Femur (tissue), 1 donor: ENCODE measurements at regions not wholly inside any gene's neighbourhood (a gene's known extent, or its start where the extent isn't known, plus 50 kb on each side); places are given as distances from the start of the nearest gene placed in this dataset.
"Not testable (repeated sequence)": the region's sequence is repeated elsewhere in the genome, so short reads cannot be mapped to it uniquely, and the experiment has no call there.

ENCODE experiments used
- DNase-seq: peaks from one replicate; pipeline ENCODE4 v3.0.0-alpha.2; 2017

DNA sequence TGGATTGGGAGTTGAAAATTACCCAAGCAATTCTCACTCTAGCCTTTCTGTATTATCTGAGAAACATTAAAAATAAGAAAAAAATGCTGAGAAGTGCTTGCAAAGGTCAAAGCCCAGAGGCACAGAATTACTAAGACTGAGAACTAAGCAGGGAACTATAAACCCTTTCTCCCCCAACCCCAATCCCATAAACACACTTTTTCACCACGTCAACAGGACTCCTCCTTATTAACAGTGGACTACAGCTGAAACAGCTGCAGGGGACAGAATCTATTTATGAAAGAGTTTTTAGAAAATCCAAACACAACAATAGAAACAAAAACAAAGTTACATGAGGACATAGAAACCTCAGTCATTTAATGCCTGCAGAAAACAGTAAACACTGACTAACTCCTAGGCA is 984.1 kb downstream of the TRAM1L1 start:
- no peak for DNase-seq

- no peak for DNase-seq
Observed at GRCh38 chr4:116099596-116099995, 985.8 kb downstream of the TRAM1L1 start.

DNA sequence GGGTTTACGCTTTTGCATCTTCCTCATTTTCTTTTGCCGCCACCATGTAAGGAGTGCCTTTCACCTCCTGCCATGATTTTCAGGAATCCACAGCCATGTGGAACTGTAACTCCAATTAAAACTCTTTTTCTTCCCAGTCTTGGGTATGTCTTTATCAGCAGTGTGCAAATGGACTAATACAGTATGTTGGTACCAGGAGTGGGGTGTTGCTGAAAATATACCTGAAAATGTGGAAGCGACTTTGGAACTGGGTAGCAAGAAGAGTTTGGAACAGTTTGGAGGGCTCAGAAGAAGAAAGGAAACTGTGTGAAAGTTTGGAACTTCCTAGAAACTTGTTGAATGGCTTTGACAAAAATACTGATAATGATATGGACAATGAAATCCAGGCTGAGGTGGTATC is 983.9 kb upstream of the NDST4 start:
- not testable (repeated sequence) for DNase-seq

DNA sequence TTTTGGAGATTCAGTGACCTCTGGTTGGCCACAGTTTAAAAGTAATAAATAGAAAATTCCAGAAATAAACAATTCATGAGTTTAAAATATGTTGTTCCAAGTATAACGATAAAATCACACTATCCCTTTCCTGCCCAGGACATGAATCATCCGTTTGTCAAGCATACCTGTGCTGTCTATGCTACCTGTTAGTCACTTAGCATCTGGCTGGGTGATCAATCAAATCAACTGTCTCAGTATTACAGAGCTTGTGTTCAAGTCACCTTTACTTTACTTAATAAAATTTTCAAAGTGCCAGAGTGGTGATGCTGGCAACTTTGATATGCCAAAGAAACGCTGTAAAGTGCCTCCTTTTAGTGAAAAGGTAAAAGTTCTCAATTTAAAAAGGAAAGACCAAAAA is 979.5 kb upstream of the NDST4 start:
- no peak for DNase-seq

DNA sequence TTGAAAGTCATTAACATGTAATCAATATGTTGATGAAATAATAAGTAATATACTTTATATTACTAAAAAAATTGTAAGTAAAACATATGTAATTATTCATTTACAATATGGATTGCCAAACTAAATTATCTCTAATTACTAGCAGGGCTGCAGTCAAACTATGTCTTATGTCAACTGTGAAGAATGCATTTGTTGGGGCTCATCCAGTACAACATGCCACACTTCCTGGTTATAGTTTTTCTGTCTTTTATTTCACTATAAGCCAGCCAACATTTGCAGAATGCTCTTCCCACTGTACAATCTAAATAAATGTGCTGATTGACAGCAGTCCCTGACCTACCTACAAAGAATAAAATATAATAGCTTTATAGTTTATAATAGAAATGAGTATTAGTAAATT is 975.4 kb upstream of the NDST4 start:
- no peak for DNase-seq

GRCh38 chr4:116082808-116083366 is 969.5 kb upstream of the NDST4 start:
- no peak for DNase-seq

- no peak for DNase-seq
Observed at GRCh38 chr4:116073051-116073450, 959.6 kb upstream of the NDST4 start.

- no peak for DNase-seq
Observed at GRCh38 chr4:116070283-116070682, 956.9 kb upstream of the NDST4 start.

DNA sequence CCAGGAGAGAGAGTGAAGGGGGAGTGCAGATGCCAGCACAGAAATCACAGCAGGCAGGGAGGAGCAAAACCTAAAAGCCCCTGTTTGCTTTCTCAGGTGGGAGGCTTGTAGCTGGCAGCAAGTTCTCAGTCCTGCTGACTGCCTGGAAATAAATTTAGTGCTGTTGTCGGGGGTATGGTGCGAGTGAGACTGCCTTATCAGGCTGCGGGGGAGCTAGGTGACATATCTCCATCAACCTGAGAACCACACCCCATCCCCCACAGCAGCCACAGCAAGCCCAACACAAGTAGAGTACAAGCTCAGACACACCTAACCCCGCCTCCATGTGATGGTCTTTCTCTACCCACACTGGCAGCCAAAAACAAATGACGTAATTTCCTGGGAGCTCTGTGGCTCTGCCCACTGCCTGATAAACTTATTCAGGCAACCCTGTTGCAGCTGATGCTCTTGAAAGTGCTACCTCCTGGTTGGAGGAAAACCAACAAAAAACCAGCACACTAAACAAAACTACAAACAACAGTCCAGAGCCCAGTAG is 953.4 kb upstream of the NDST4 start:
- no peak for DNase-seq

DNA sequence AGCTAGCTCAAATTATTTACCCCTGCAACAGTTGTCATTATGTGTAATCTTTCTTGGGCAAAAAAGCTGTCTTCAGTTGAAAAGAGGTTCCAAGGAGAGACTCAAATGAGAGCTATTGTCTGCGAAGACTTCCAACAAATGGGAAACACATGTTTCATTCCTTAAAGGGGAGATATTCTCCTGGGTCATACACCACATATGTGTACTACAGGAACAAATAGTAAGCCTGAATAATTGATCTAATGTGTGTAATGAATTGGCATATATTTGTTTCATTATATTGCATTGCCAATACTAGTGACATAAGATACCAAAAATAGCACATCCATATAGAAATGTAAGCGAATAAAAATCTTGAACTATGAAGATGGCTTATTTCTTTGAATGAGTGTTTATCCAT is 950.9 kb upstream of the NDST4 start:
- no peak for DNase-seq

- DNase-seq = peak; percentile 19
Observed at GRCh38 chr4:116059361-116059760, 945.9 kb upstream of the NDST4 start.

DNA sequence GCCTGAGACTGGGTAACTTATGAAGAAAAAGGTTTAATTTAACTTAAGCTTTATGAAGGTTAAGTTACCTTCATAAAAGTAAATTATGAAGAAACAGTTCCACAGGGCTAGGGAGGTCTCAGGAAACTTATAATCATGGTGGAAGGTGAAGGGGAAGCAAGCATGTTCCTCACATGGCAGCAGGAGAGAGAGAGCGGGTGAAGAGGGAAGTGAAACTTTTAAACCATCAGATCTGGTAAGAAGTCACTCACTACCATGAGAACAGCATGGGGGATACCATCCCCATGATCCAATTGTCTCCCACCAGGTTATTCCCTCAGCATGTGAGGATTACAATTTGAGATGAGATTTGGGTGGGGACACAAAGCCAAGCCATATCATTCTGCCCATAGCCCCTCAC is 944.7 kb upstream of the NDST4 start:
- DNase-seq = no peak

GRCh38 chr4:116055857-116056827 is 942.7 kb upstream of the NDST4 start:
- no peak for DNase-seq

DNA sequence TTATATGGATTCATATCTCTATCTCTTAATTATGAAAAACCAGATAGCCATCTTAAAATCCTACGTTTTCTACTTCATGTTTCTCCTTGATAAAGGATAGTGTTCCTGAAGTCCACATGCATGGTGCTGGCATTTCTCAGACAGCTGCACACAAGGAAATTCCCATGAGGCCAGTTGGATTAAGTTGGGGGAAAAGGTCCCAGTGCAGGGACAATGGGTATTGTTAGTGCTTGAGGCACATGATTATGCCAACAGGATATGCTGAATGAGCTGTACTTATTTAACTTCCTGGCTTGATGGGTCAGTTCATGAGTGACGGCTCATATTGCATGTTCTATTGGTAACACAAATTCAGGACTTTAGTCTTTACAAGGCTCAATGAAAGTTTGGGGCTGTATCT is 913.9 kb upstream of the NDST4 start:
- DNase-seq = no peak

GRCh38 chr4:116024954-116025708 is 911.7 kb upstream of the NDST4 start:
- DNase-seq = no peak

GRCh38 chr4:116023049-116023448 is 909.6 kb upstream of the NDST4 start:
- no peak for DNase-seq

GRCh38 chr4:116020141-116020722 is 906.8 kb upstream of the NDST4 start:
- DNase-seq = no peak

DNA sequence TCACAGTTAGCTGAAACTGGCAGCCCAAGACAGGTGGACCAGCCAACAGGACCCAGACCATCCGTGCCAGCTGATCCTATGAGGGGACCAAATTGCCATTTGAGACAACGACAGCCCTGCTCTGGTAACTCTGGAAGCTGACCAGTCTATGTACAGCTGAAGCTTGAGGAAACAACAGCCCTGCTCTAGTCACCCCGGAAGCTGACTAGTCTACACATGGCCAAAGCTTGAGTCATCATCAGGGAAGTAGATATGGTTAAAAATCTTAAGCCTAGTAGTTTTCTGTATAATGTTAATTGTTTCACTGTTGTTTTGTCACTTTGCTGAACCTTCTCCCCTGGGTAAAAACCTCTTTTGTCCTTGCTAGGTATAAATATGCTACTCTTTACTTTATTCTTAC is 905.4 kb upstream of the NDST4 start:
- DNase-seq = no peak

DNA sequence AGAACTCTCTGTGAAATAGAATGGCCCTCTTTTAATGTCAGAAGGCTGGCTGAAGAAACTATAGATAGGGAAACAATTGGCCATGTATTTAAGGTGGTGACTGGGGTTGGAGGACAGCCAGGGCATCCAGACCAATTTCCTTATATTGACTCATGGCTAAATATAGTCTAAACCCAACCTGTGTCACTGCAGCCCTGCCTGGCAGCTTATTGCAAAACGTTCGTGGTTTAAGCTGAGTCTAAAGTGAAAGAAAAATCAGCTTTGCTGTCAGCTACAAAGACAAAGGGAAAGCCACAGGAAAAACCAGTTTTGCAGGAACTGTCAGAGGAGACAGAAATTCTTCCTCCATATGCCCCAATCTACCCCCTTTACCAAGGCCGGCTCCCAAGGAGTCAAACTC is 902.8 kb upstream of the NDST4 start:
- no peak for DNase-seq

GRCh38 chr4:116015549-116015948 is 902.1 kb upstream of the NDST4 start:
- DNase-seq = no peak

DNA sequence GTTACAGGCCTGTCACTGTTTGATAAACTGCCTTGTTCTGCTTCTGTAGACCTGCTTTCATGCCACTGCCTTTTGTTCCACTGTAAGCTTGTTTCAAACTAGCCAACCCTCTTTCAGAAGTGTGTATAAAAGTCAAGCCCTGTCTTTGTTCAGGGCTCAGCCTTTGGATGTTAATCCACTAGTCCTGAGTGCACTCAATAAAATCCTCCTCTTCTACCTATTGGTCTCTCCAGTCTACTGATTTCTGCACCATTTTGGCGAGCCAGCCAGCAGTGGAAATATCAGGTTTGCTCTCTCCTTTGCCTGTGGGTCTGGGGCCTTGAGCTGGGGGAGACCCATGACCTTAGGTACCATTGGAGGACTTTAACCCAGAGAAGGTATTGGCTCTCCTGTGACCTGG is 901.6 kb upstream of the NDST4 start:
- no peak for DNase-seq

GRCh38 chr4:116010923-116011322 is 897.5 kb upstream of the NDST4 start:
- no peak for DNase-seq

- no peak for DNase-seq
Observed at GRCh38 chr4:116005806-116006088, 892.3 kb upstream of the NDST4 start.
